ENCODE measurements at regions not wholly inside any gene's neighbourhood (a gene's known extent, or its start where the extent isn't known, plus 50 kb on each side); places are given as distances from the start of the nearest gene placed in this dataset.

- H3K4me1 ChIP-seq, result no peaks in the 10 kb centered on the region
- no peaks in the 10 kb centered on the region for H3K9me3 ChIP-seq
- ATAC-seq, result no peak
- intact Hi-C loops (cut with DNase I), result no loop called here
- no peaks in the 10 kb centered on the region for H3K27me3 ChIP-seq (ENCODE audit: low read depth)
- no peak for DNase-seq
- no peak overlapping the region for H3K4me3 ChIP-seq
- TF ChIP-seq CTCF (IDR thresholded peaks at IDR 0.05), result no peak
- no peaks in the 10 kb centered on the region for H3K36me3 ChIP-seq
- H3K27ac ChIP-seq, result no peak overlapping the region
Measured at GRCh38 chr6:112853162-112853561, 506.0 kb downstream of the RFPL4B start.

- DNase-seq (no peak), ATAC-seq (no peak)
- Histone ChIP-seq H3K27ac (no peak overlapping the region), H3K36me3 (no peaks in the 10 kb centered on the region), H3K27me3 (ENCODE audit: low read depth) (no peaks in the 10 kb centered on the region), H3K9me3 (no peaks in the 10 kb centered on the region), H3K4me3 (no peak overlapping the region), H3K4me1 (no peaks in the 10 kb centered on the region)
- no peak for TF ChIP-seq CTCF (IDR thresholded peaks at IDR 0.05)
- intact Hi-C loops (cut with DNase I), result no loop called here
Measured at GRCh38 chr6:112863753-112864152, 516.6 kb downstream of the RFPL4B start.

- H3K36me3 ChIP-seq, result no peaks in the 10 kb centered on the region
- intact Hi-C loops (cut with DNase I), result no loop called here
- no peaks in the 10 kb centered on the region for H3K27me3 ChIP-seq (ENCODE audit: low read depth)
- ATAC-seq (no peak), DNase-seq (no peak)
- H3K4me3 ChIP-seq, result no peak overlapping the region
- H3K27ac ChIP-seq, result no peak overlapping the region
- H3K9me3 ChIP-seq, result peaks cover 7% of the 10 kb centered on the region
- no peaks in the 10 kb centered on the region for H3K4me1 ChIP-seq
- TF ChIP-seq CTCF (IDR thresholded peaks at IDR 0.05), result no peak
Measured at GRCh38 chr6:112865131-112865530, 518.0 kb downstream of the RFPL4B start.

GRCh38 chr6:112874881-112875280 is 527.8 kb downstream of the RFPL4B start:
- intact Hi-C loops (cut with DNase I), result no loop called here
- no peak for DNase-seq
- Histone ChIP-seq H3K4me3 (no peak overlapping the region), H3K27ac (no peak overlapping the region), H3K9me3 (no peaks in the 10 kb centered on the region), H3K36me3 (no peaks in the 10 kb centered on the region), H3K27me3 (ENCODE audit: low read depth) (no peaks in the 10 kb centered on the region), H3K4me1 (no peaks in the 10 kb centered on the region)
- ATAC-seq, result no peak
- no peak for TF ChIP-seq CTCF (IDR thresholded peaks at IDR 0.05)

- ATAC-seq, result peak; percentile 45 to 47
Measured at GRCh38 chr6:112877134-112878100, 530.3 kb downstream of the RFPL4B start.

More at GRCh38 chr6:112877134-112878100, 530.3 kb downstream of the RFPL4B start:
- Histone ChIP-seq H3K4me3 (no peak overlapping the region), H3K27ac (no peak overlapping the region), H3K27me3 (ENCODE audit: low read depth) (no peaks in the 10 kb centered on the region), H3K9me3 (no peaks in the 10 kb centered on the region), H3K4me1 (no peaks in the 10 kb centered on the region), H3K36me3 (no peaks in the 10 kb centered on the region)
- intact Hi-C loops (cut with DNase I), result no loop called here
- no peak for DNase-seq
- TF ChIP-seq CTCF (IDR thresholded peaks at IDR 0.05), result no peak
